ENCODE measurements at regions not wholly inside any gene's neighbourhood (a gene's known extent, or its start where the extent isn't known, plus 50 kb on each side); places are given as distances from the start of the nearest gene placed in this dataset.

GRCh38 chr5:175282611-175283225, 161.3 kb downstream of the DRD1 start:
- Histone ChIP-seq H3K9me3 (ENCODE audit: control insufficient read depth, low read depth, low read length) (no peaks in the 10 kb centered on the region), H3K4me1 (ENCODE audit: control insufficient read depth, low read depth, low read length) (no peaks in the 10 kb centered on the region), H3K9ac (ENCODE audit: low read length) (no peak overlapping the region), H3K27ac (ENCODE audit: low read length) (no peak overlapping the region), H3K4me3 (ENCODE audit: low read length) (no peak overlapping the region), H3K36me3 (ENCODE audit: control insufficient read depth, low read depth, low read length) (no peaks in the 10 kb centered on the region), H3K27me3 (ENCODE audit: control insufficient read depth, insufficient read depth, low read length) (no peaks in the 10 kb centered on the region)

GRCh38 chr5:175281714-175282113, 162.3 kb downstream of the DRD1 start:
- Histone ChIP-seq H3K9ac (ENCODE audit: low read length) (no peak overlapping the region), H3K4me3 (ENCODE audit: low read length) (no peak overlapping the region), H3K36me3 (ENCODE audit: control insufficient read depth, low read depth, low read length) (no peaks in the 10 kb centered on the region), H3K4me1 (ENCODE audit: control insufficient read depth, low read depth, low read length) (no peaks in the 10 kb centered on the region), H3K27me3 (ENCODE audit: control insufficient read depth, insufficient read depth, low read length) (no peaks in the 10 kb centered on the region), H3K27ac (ENCODE audit: low read length) (no peak overlapping the region), H3K9me3 (ENCODE audit: control insufficient read depth, low read depth, low read length) (no peaks in the 10 kb centered on the region)

- no peak overlapping the region for H3K9ac ChIP-seq (ENCODE audit: low read length)
- H3K27me3 ChIP-seq (ENCODE audit: control insufficient read depth, insufficient read depth, low read length) = no peaks in the 10 kb centered on the region
- H3K9me3 ChIP-seq (ENCODE audit: control insufficient read depth, low read depth, low read length) = no peaks in the 10 kb centered on the region
- H3K27ac ChIP-seq (ENCODE audit: low read length) = no peak overlapping the region
- H3K36me3 ChIP-seq (ENCODE audit: control insufficient read depth, low read depth, low read length) = no peaks in the 10 kb centered on the region
- no peak overlapping the region for H3K4me3 ChIP-seq (ENCODE audit: low read length)
- H3K4me1 ChIP-seq (ENCODE audit: control insufficient read depth, low read depth, low read length) = no peaks in the 10 kb centered on the region
Measured at GRCh38 chr5:175281257-175281656, 162.7 kb downstream of the DRD1 start.

GRCh38 chr5:175279506-175279905, 164.5 kb downstream of the DRD1 start:
- Histone ChIP-seq H3K27ac (ENCODE audit: low read length) (no peak overlapping the region), H3K27me3 (ENCODE audit: control insufficient read depth, insufficient read depth, low read length) (no peaks in the 10 kb centered on the region), H3K36me3 (ENCODE audit: control insufficient read depth, low read depth, low read length) (no peaks in the 10 kb centered on the region), H3K4me1 (ENCODE audit: control insufficient read depth, low read depth, low read length) (no peaks in the 10 kb centered on the region), H3K9ac (ENCODE audit: low read length) (no peak overlapping the region), H3K9me3 (ENCODE audit: control insufficient read depth, low read depth, low read length) (no peaks in the 10 kb centered on the region), H3K4me3 (ENCODE audit: low read length) (no peak overlapping the region)

- H3K9ac ChIP-seq (ENCODE audit: low read length) = no peak overlapping the region
- H3K4me1 ChIP-seq (ENCODE audit: control insufficient read depth, low read depth, low read length) = no peaks in the 10 kb centered on the region
- H3K27me3 ChIP-seq (ENCODE audit: control insufficient read depth, insufficient read depth, low read length) = no peaks in the 10 kb centered on the region
- H3K9me3 ChIP-seq (ENCODE audit: control insufficient read depth, low read depth, low read length) = no peaks in the 10 kb centered on the region
- no peaks in the 10 kb centered on the region for H3K36me3 ChIP-seq (ENCODE audit: control insufficient read depth, low read depth, low read length)
- no peak overlapping the region for H3K4me3 ChIP-seq (ENCODE audit: low read length)
- no peak overlapping the region for H3K27ac ChIP-seq (ENCODE audit: low read length)
Measured at GRCh38 chr5:175275748-175276147, 168.2 kb downstream of the DRD1 start.

GRCh38 chr5:175275097-175275496, 168.9 kb downstream of the DRD1 start:
- Histone ChIP-seq H3K27me3 (ENCODE audit: control insufficient read depth, insufficient read depth, low read length) (no peaks in the 10 kb centered on the region), H3K9me3 (ENCODE audit: control insufficient read depth, low read depth, low read length) (no peaks in the 10 kb centered on the region), H3K4me3 (ENCODE audit: low read length) (no peak overlapping the region), H3K27ac (ENCODE audit: low read length) (no peak overlapping the region), H3K4me1 (ENCODE audit: control insufficient read depth, low read depth, low read length) (no peaks in the 10 kb centered on the region), H3K9ac (ENCODE audit: low read length) (no peak overlapping the region), H3K36me3 (ENCODE audit: control insufficient read depth, low read depth, low read length) (no peaks in the 10 kb centered on the region)

GRCh38 chr5:175274171-175274570, 169.8 kb downstream of the DRD1 start:
- no peak overlapping the region for H3K27ac ChIP-seq (ENCODE audit: low read length)
- H3K36me3 ChIP-seq (ENCODE audit: control insufficient read depth, low read depth, low read length) = no peaks in the 10 kb centered on the region
- H3K4me3 ChIP-seq (ENCODE audit: low read length) = no peak overlapping the region
- H3K27me3 ChIP-seq (ENCODE audit: control insufficient read depth, insufficient read depth, low read length) = no peaks in the 10 kb centered on the region
- H3K9me3 ChIP-seq (ENCODE audit: control insufficient read depth, low read depth, low read length) = no peaks in the 10 kb centered on the region
- no peaks in the 10 kb centered on the region for H3K4me1 ChIP-seq (ENCODE audit: control insufficient read depth, low read depth, low read length)
- no peak overlapping the region for H3K9ac ChIP-seq (ENCODE audit: low read length)

- no peak overlapping the region for H3K4me3 ChIP-seq (ENCODE audit: low read length)
- no peaks in the 10 kb centered on the region for H3K9me3 ChIP-seq (ENCODE audit: control insufficient read depth, low read depth, low read length)
- H3K4me1 ChIP-seq (ENCODE audit: control insufficient read depth, low read depth, low read length) = no peaks in the 10 kb centered on the region
- H3K27me3 ChIP-seq (ENCODE audit: control insufficient read depth, insufficient read depth, low read length) = no peaks in the 10 kb centered on the region
- no peak overlapping the region for H3K9ac ChIP-seq (ENCODE audit: low read length)
- no peak overlapping the region for H3K27ac ChIP-seq (ENCODE audit: low read length)
- no peaks in the 10 kb centered on the region for H3K36me3 ChIP-seq (ENCODE audit: control insufficient read depth, low read depth, low read length)
Measured at GRCh38 chr5:175264406-175264805, 179.6 kb downstream of the DRD1 start.

GRCh38 chr5:175263776-175264175, 180.2 kb downstream of the DRD1 start:
- Histone ChIP-seq H3K4me3 (ENCODE audit: low read length) (no peak overlapping the region), H3K9ac (ENCODE audit: low read length) (no peak overlapping the region), H3K4me1 (ENCODE audit: control insufficient read depth, low read depth, low read length) (no peaks in the 10 kb centered on the region), H3K36me3 (ENCODE audit: control insufficient read depth, low read depth, low read length) (no peaks in the 10 kb centered on the region), H3K27ac (ENCODE audit: low read length) (no peak overlapping the region), H3K27me3 (ENCODE audit: control insufficient read depth, insufficient read depth, low read length) (no peaks in the 10 kb centered on the region), H3K9me3 (ENCODE audit: control insufficient read depth, low read depth, low read length) (no peaks in the 10 kb centered on the region)

GRCh38 chr5:175261526-175261925, 182.5 kb downstream of the DRD1 start:
- Histone ChIP-seq H3K9me3 (ENCODE audit: control insufficient read depth, low read depth, low read length) (no peaks in the 10 kb centered on the region), H3K27ac (ENCODE audit: low read length) (no peak overlapping the region), H3K4me1 (ENCODE audit: control insufficient read depth, low read depth, low read length) (no peaks in the 10 kb centered on the region), H3K27me3 (ENCODE audit: control insufficient read depth, insufficient read depth, low read length) (no peaks in the 10 kb centered on the region), H3K4me3 (ENCODE audit: low read length) (no peak overlapping the region), H3K9ac (ENCODE audit: low read length) (no peak overlapping the region), H3K36me3 (ENCODE audit: control insufficient read depth, low read depth, low read length) (no peaks in the 10 kb centered on the region)

- Histone ChIP-seq H3K9me3 (ENCODE audit: control insufficient read depth, low read depth, low read length) (no peaks in the 10 kb centered on the region), H3K36me3 (ENCODE audit: control insufficient read depth, low read depth, low read length) (no peaks in the 10 kb centered on the region), H3K27ac (ENCODE audit: low read length) (no peak overlapping the region), H3K4me1 (ENCODE audit: control insufficient read depth, low read depth, low read length) (no peaks in the 10 kb centered on the region), H3K27me3 (ENCODE audit: control insufficient read depth, insufficient read depth, low read length) (no peaks in the 10 kb centered on the region), H3K4me3 (ENCODE audit: low read length) (no peak overlapping the region), H3K9ac (ENCODE audit: low read length) (no peak overlapping the region)
Measured at GRCh38 chr5:175261037-175261436, 182.9 kb downstream of the DRD1 start.

GRCh38 chr5:175257847-175258194, 186.2 kb downstream of the DRD1 start:
- H3K36me3 ChIP-seq (ENCODE audit: control insufficient read depth, low read depth, low read length) = no peaks in the 10 kb centered on the region
- no peak overlapping the region for H3K27ac ChIP-seq (ENCODE audit: low read length)
- H3K4me1 ChIP-seq (ENCODE audit: control insufficient read depth, low read depth, low read length) = no peaks in the 10 kb centered on the region
- H3K9me3 ChIP-seq (ENCODE audit: control insufficient read depth, low read depth, low read length) = no peaks in the 10 kb centered on the region
- no peaks in the 10 kb centered on the region for H3K27me3 ChIP-seq (ENCODE audit: control insufficient read depth, insufficient read depth, low read length)
- no peak overlapping the region for H3K9ac ChIP-seq (ENCODE audit: low read length)
- H3K4me3 ChIP-seq (ENCODE audit: low read length) = no peak overlapping the region

Data from iPS-18a (cell line).